Activated CD8-positive, alpha-beta memory T cell treated with anti-CD3 and anti-CD28 coated beads, Interleukin-2, amount 10 ng/mL, durations not matched to agents 7 days and 5 days (primary cell): ENCODE measurements at regions not wholly inside any gene's neighbourhood (a gene's known extent, or its start where the extent isn't known, plus 50 kb on each side); places are given as distances from the start of the nearest gene placed in this dataset.
"Not testable (repeated sequence)": the region's sequence is repeated elsewhere in the genome, so short reads cannot be mapped to it uniquely, and the experiment has no call there.

Source experiments
- ATAC-seq: fragments of 150-1000 bp; cut with Tn5 transposase; one replicate; pipeline ENCODE4 v1.10.0; 2021; ENCODE audit warnings: moderate library complexity
- CTCF ChIA-PET: fragments of 350-600 bp; sonication (Branson Sonifier 250); formaldehyde crosslinking; loops from one replicate; lab custom pipeline; 2021; ENCODE audit warnings: antibody characterized with exemption; lab: Charles Lee
- DNase-seq: peaks from one replicate; pipeline ENCODE4 v3.0.0-alpha.2; 2020
- H3K27ac Mint-ChIP-seq: one replicate; pipeline ENCODE4 v1.8.0; 2021; ENCODE audit warnings: mild to moderate bottlenecking, mixed read lengths
- H3K27me3 Mint-ChIP-seq: one replicate; pipeline ENCODE4 v1.8.0; 2021; ENCODE audit warnings: mixed read lengths
- H3K36me3 Mint-ChIP-seq: one replicate; pipeline ENCODE4 v1.8.0; 2021; ENCODE audit warnings: mild to moderate bottlenecking, mixed read lengths
- H3K4me1 Mint-ChIP-seq: one replicate; pipeline ENCODE4 v1.8.0; 2021; ENCODE audit warnings: mixed read lengths
- H3K4me3 Mint-ChIP-seq: one replicate; pipeline ENCODE4 v1.8.0; 2021; ENCODE audit warnings: mild to moderate bottlenecking, moderate library complexity, mixed read lengths
- H3K9me3 Mint-ChIP-seq: one replicate; pipeline ENCODE4 v1.8.0; 2022; ENCODE audit warnings: low read depth, mixed read lengths

- no peak for DNase-seq
- CTCF ChIA-PET: no interaction called here
- no peak overlapping the region for H3K4me3 Mint-ChIP-seq
- no peaks in the 10 kb centered on the region for H3K36me3 Mint-ChIP-seq
- H3K27ac Mint-ChIP-seq: no peak overlapping the region
- no peaks in the 10 kb centered on the region for H3K9me3 Mint-ChIP-seq
- no peaks in the 10 kb centered on the region for H3K4me1 Mint-ChIP-seq
- H3K27me3 Mint-ChIP-seq: no peaks in the 10 kb centered on the region
- ATAC-seq: no peak
These were observed 184.2 kb upstream of the CHODL start for GRCh38 chr21:18060402-18060801.

GRCh38 chr21:18058731-18059398, 185.8 kb upstream of the CHODL start:
- H3K4me1 Mint-ChIP-seq: no peaks in the 10 kb centered on the region

GRCh38 chr21:18053151-18053550, 191.5 kb upstream of the CHODL start:
- Mint-ChIP-seq H3K9me3 (no peaks in the 10 kb centered on the region), H3K4me3 (no peak overlapping the region), H3K4me1 (no peaks in the 10 kb centered on the region), H3K36me3 (no peaks in the 10 kb centered on the region), H3K27ac (no peak overlapping the region), H3K27me3 (no peaks in the 10 kb centered on the region)
- ATAC-seq: no peak
- no peak for DNase-seq
- CTCF ChIA-PET: no interaction called here

More at GRCh38 chr21:18058731-18059398, 185.8 kb upstream of the CHODL start:
- no peak for ATAC-seq
- CTCF ChIA-PET: interaction anchor here (1.1 kb wide), 1 partner anchor 18 kb away, joined by 3 read pairs; no protein-coding TSS in a partner anchor
- no peaks in the 10 kb centered on the region for H3K9me3 Mint-ChIP-seq
- no peaks in the 10 kb centered on the region for H3K27me3 Mint-ChIP-seq
- no peak for DNase-seq
- no peak overlapping the region for H3K4me3 Mint-ChIP-seq
- H3K36me3 Mint-ChIP-seq: no peaks in the 10 kb centered on the region
- H3K27ac Mint-ChIP-seq: no peak overlapping the region

GRCh38 chr21:18049461-18049860, 195.2 kb upstream of the CHODL start:
- Mint-ChIP-seq H3K27ac (no peak overlapping the region), H3K4me1 (no peaks in the 10 kb centered on the region)

GRCh38 chr21:18041012-18041411, 203.6 kb upstream of the CHODL start:
- Mint-ChIP-seq H3K27me3 (no peaks in the 10 kb centered on the region), H3K4me3 (no peak overlapping the region), H3K36me3 (no peaks in the 10 kb centered on the region), H3K27ac (no peak overlapping the region), H3K4me1 (no peaks in the 10 kb centered on the region), H3K9me3 (no peaks in the 10 kb centered on the region)
- DNase-seq (no peak), ATAC-seq (no peak)
- CTCF ChIA-PET: interaction anchor here (1.3 kb wide), 1 partner anchor 17 kb away, joined by 3 read pairs; no protein-coding TSS in a partner anchor

More at GRCh38 chr21:18049461-18049860, 195.2 kb upstream of the CHODL start:
- DNase-seq (no peak), ATAC-seq (no peak)
- CTCF ChIA-PET: no interaction called here
- Mint-ChIP-seq H3K9me3 (no peaks in the 10 kb centered on the region), H3K4me3 (no peak overlapping the region), H3K27me3 (no peaks in the 10 kb centered on the region), H3K36me3 (no peaks in the 10 kb centered on the region)

GRCh38 chr21:18030248-18030647, 211.1 kb upstream of the C21orf91 start:
- CTCF ChIA-PET: no interaction called here
- ATAC-seq: peak; percentile 55
- H3K27me3 Mint-ChIP-seq: no peaks in the 10 kb centered on the region

GRCh38 chr21:18026359-18026758, 207.2 kb upstream of the C21orf91 start:
- CTCF ChIA-PET: no interaction called here
- Mint-ChIP-seq H3K27ac (no peak overlapping the region), H3K9me3 (no peaks in the 10 kb centered on the region), H3K4me1 (peaks cover 6% of the 10 kb centered on the region), H3K27me3 (no peaks in the 10 kb centered on the region), H3K4me3 (no peak overlapping the region), H3K36me3 (no peaks in the 10 kb centered on the region)
- no peak for DNase-seq
- ATAC-seq: no peak

More at GRCh38 chr21:18030248-18030647, 211.1 kb upstream of the C21orf91 start:
- Mint-ChIP-seq H3K4me3 (no peak overlapping the region), H3K9me3 (no peaks in the 10 kb centered on the region), H3K27ac (no peak overlapping the region), H3K36me3 (no peaks in the 10 kb centered on the region), H3K4me1 (peaks cover 6% of the 10 kb centered on the region)
- peak; percentile 43 for DNase-seq

GRCh38 chr21:18023711-18024110, 204.6 kb upstream of the C21orf91 start:
- ATAC-seq (no peak), DNase-seq (no peak)
- no peak overlapping the region for H3K27ac Mint-ChIP-seq
- no peaks in the 10 kb centered on the region for H3K27me3 Mint-ChIP-seq
- H3K36me3 Mint-ChIP-seq: no peaks in the 10 kb centered on the region
- no peak overlapping the region for H3K4me3 Mint-ChIP-seq
- no peaks in the 10 kb centered on the region for H3K9me3 Mint-ChIP-seq
- CTCF ChIA-PET: no interaction called here
- H3K4me1 Mint-ChIP-seq: no peaks in the 10 kb centered on the region

GRCh38 chr21:18023157-18023556, 204.0 kb upstream of the C21orf91 start:
- no peaks in the 10 kb centered on the region for H3K4me1 Mint-ChIP-seq
- no peak for DNase-seq
- ATAC-seq: no peak
- CTCF ChIA-PET: no interaction called here
- H3K27ac Mint-ChIP-seq: no peak overlapping the region
- no peaks in the 10 kb centered on the region for H3K36me3 Mint-ChIP-seq
- no peak overlapping the region for H3K4me3 Mint-ChIP-seq
- H3K27me3 Mint-ChIP-seq: no peaks in the 10 kb centered on the region
- no peaks in the 10 kb centered on the region for H3K9me3 Mint-ChIP-seq

- H3K27me3 Mint-ChIP-seq: no peaks in the 10 kb centered on the region
- H3K9me3 Mint-ChIP-seq: no peaks in the 10 kb centered on the region
- no peak overlapping the region for H3K27ac Mint-ChIP-seq
- DNase-seq: no peak
- H3K4me1 Mint-ChIP-seq: no peaks in the 10 kb centered on the region
- no peak overlapping the region for H3K4me3 Mint-ChIP-seq
- CTCF ChIA-PET: no interaction called here
- no peak for ATAC-seq
- no peaks in the 10 kb centered on the region for H3K36me3 Mint-ChIP-seq
These were observed 188.0 kb upstream of the C21orf91 start for GRCh38 chr21:18007121-18007520.

GRCh38 chr21:18006691-18007090, 187.5 kb upstream of the C21orf91 start:
- CTCF ChIA-PET: no interaction called here
- Mint-ChIP-seq H3K27me3 (no peaks in the 10 kb centered on the region), H3K27ac (no peak overlapping the region), H3K4me3 (no peak overlapping the region), H3K36me3 (no peaks in the 10 kb centered on the region), H3K9me3 (no peaks in the 10 kb centered on the region), H3K4me1 (no peaks in the 10 kb centered on the region)
- ATAC-seq: no peak
- DNase-seq: no peak

- H3K27me3 Mint-ChIP-seq: no peaks in the 10 kb centered on the region
- no peaks in the 10 kb centered on the region for H3K4me1 Mint-ChIP-seq
These were observed 183.2 kb upstream of the C21orf91 start for GRCh38 chr21:18002393-18002792.

GRCh38 chr21:18000981-18001686, 182.0 kb upstream of the C21orf91 start:
- H3K4me1 Mint-ChIP-seq: no peaks in the 10 kb centered on the region
- H3K27me3 Mint-ChIP-seq: no peaks in the 10 kb centered on the region
- ATAC-seq: no peak
- H3K9me3 Mint-ChIP-seq: peaks cover 3% of the 10 kb centered on the region
- no peak overlapping the region for H3K4me3 Mint-ChIP-seq
- DNase-seq: no peak
- no peaks in the 10 kb centered on the region for H3K36me3 Mint-ChIP-seq
- CTCF ChIA-PET: no interaction called here
- no peak overlapping the region for H3K27ac Mint-ChIP-seq

More at GRCh38 chr21:18002393-18002792, 183.2 kb upstream of the C21orf91 start:
- Mint-ChIP-seq H3K36me3 (no peaks in the 10 kb centered on the region), H3K4me3 (no peak overlapping the region), H3K27ac (no peak overlapping the region), H3K9me3 (peaks cover under 1% of the 10 kb centered on the region)
- ATAC-seq (no peak), DNase-seq (no peak)
- CTCF ChIA-PET: no interaction called here

GRCh38 chr21:17998599-17998998, 179.4 kb upstream of the C21orf91 start:
- H3K27ac Mint-ChIP-seq, H3K4me3 Mint-ChIP-seq, DNase-seq, H3K36me3 Mint-ChIP-seq, ATAC-seq, CTCF ChIA-PET, H3K27me3 Mint-ChIP-seq, H3K9me3 Mint-ChIP-seq, H3K4me1 Mint-ChIP-seq: not testable (repeated sequence)
